Right atrium auricular region (tissue), 2 donors: ENCODE measurements at regions not wholly inside any gene's neighbourhood (a gene's known extent, or its start where the extent isn't known, plus 50 kb on each side); places are given as distances from the start of the nearest gene placed in this dataset.
A peak's percentile ranks its signal among the peaks of the same experiment; 100 is the strongest.

Experiments
- DNase-seq: peaks from one replicate; pipeline ENCODE4 v3.0.0-alpha.2; 2019; ENCODE audit warnings: low spot score
- H3K27ac ChIP-seq, 2 donors: fragments of 200-600 bp; sonication (generic); 1 replicate in 1 of 2; 2 replicates in 1 of 2; pipeline ENCODE4 v1.5.1; 2016 to 2019
- H3K27me3 ChIP-seq, 2 donors: fragments of 200-600 bp; sonication (generic); one replicate each; pipeline versions ENCODE4 v1.5.1 to v1.6.0; 2017 to 2019
- H3K36me3 ChIP-seq: fragments of 200-600 bp; sonication (generic); one replicate; pipeline ENCODE4 v1.5.1; 2016
- H3K4me1 ChIP-seq, 2 donors: fragments of 200-600 bp; sonication (generic); one replicate each; pipeline versions ENCODE4 v1.5.1 to v1.6.0; 2017 to 2019
- H3K4me3 ChIP-seq, 2 donors: fragments of 200-600 bp; sonication (generic); 1 replicate in 1 of 2; 2 replicates in 1 of 2; pipeline ENCODE4 v1.5.1; 2017 to 2019; ENCODE audit warnings: mild to moderate bottlenecking in 1 of 2, moderate library complexity in 1 of 2
- H3K9me3 ChIP-seq, 2 donors: fragments of 200-600 bp; sonication (generic); one replicate each; pipeline ENCODE4 v1.5.1; 2019
- CTCF ChIP-seq, 2 donors: fragments of 200-600 bp; sonication (generic); IDR thresholded peaks; one replicate each; pipeline ENCODE4 v1.5.1; 2019; ENCODE audit warnings: antibody characterized with exemption in 2 of 2

- Histone ChIP-seq H3K9me3 (peaks cover 0 to 26% of the 10 kb centered on the region in 2 donors), H3K4me1 (peaks cover 0 to 15% of the 10 kb centered on the region in 2 donors), H3K27me3 (no peaks in the 10 kb centered on the region), H3K27ac (no peak overlapping the region), H3K4me3 (no peak overlapping the region), H3K36me3 (no peaks in the 10 kb centered on the region)
- TF ChIP-seq CTCF (IDR thresholded peaks at IDR 0.05): no peak
- DNase-seq: no peak
These were observed 252.7 kb downstream of the BTBD3 start for GRCh38 chr20:12170406-12170805.

- Histone ChIP-seq H3K9me3 (peaks cover 0 to 22% of the 10 kb centered on the region in 2 donors), H3K27ac (peak overlapping the region in 1 of 2 donors; percentile 43), H3K4me1 (peaks cover 0 to 15% of the 10 kb centered on the region in 2 donors), H3K36me3 (no peaks in the 10 kb centered on the region), H3K4me3 (no peak overlapping the region), H3K27me3 (no peaks in the 10 kb centered on the region)
- no peak for TF ChIP-seq CTCF (IDR thresholded peaks at IDR 0.05)
- DNase-seq: no peak
These were observed 254.3 kb downstream of the BTBD3 start for GRCh38 chr20:12171923-12172524.

GRCh38 chr20:12173347-12174012, 255.8 kb downstream of the BTBD3 start:
- no peaks in the 10 kb centered on the region for H3K27me3 ChIP-seq
- no peaks in the 10 kb centered on the region for H3K36me3 ChIP-seq
- no peak for TF ChIP-seq CTCF (IDR thresholded peaks at IDR 0.05)
- H3K4me3 ChIP-seq: no peak overlapping the region
- DNase-seq: no peak
- peaks cover 0 to 7% of the 10 kb centered on the region in 2 donors for H3K9me3 ChIP-seq
- no peak overlapping the region for H3K27ac ChIP-seq
- H3K4me1 ChIP-seq: peaks cover 0 to 15% of the 10 kb centered on the region in 2 donors

- H3K36me3 ChIP-seq: no peaks in the 10 kb centered on the region
- no peaks in the 10 kb centered on the region for H3K27me3 ChIP-seq
- no peak overlapping the region for H3K4me3 ChIP-seq
- no peak overlapping the region for H3K27ac ChIP-seq
- TF ChIP-seq CTCF (IDR thresholded peaks at IDR 0.05): no peak
- H3K4me1 ChIP-seq: peaks cover 0 to 15% of the 10 kb centered on the region in 2 donors
- no peaks in the 10 kb centered on the region for H3K9me3 ChIP-seq
- DNase-seq: no peak
These were observed 257.8 kb downstream of the BTBD3 start for GRCh38 chr20:12175538-12175937.

- no peak for TF ChIP-seq CTCF (IDR thresholded peaks at IDR 0.05)
- no peaks in the 10 kb centered on the region for H3K36me3 ChIP-seq
- no peaks in the 10 kb centered on the region for H3K27me3 ChIP-seq
- H3K27ac ChIP-seq: peak overlapping the region in 1 of 2 donors; percentile 43
- peaks cover 0 to 6% of the 10 kb centered on the region in 2 donors for H3K4me1 ChIP-seq
- no peak overlapping the region for H3K4me3 ChIP-seq
- no peak for DNase-seq
- no peaks in the 10 kb centered on the region for H3K9me3 ChIP-seq
These were observed 260.1 kb downstream of the BTBD3 start for GRCh38 chr20:12177657-12178293.
